GM23338 (cell line): ENCODE measurements at regions not wholly inside any gene's neighbourhood (a gene's known extent, or its start where the extent isn't known, plus 50 kb on each side); places are given as distances from the start of the nearest gene placed in this dataset.
"Not testable (repeated sequence)": the region's sequence is repeated elsewhere in the genome, so short reads cannot be mapped to it uniquely, and the experiment has no call there.

Source experiments
- ATAC-seq: fragments of 200-7000 bp; cut with Tn5 transposase; 3 replicates; pipeline ENCODE4 v1.9.1; 2020
- DNase-seq: peaks from one replicate; pipeline ENCODE4 v3.0.0-alpha.2; 2015; ENCODE audit warnings: low spot score
- H2AFZ ChIP-seq: fragments of 200-600 bp; sonication (generic); 2 replicates; pipeline ENCODE4 v1.8.0; 2016; ENCODE audit warnings: antibody characterized with exemption, mild to moderate bottlenecking, moderate library complexity
- H3F3A ChIP-seq: fragments of 200-600 bp; sonication (generic); replicated peaks from 2 replicates; pipeline ENCODE4 v1.8.0; 2017; ENCODE audit warnings: antibody characterized with exemption, mixed run types, low read depth
- H3K27ac ChIP-seq: fragments of 200-600 bp; sonication (generic); 2 replicates; pipeline ENCODE4 v1.6.1; 2016; ENCODE audit warnings: low read depth
- H3K27me3 ChIP-seq: fragments of 200-600 bp; sonication (generic); 2 replicates; pipeline ENCODE4 v1.8.0; 2016; ENCODE audit warnings: mild to moderate bottlenecking, mixed run types, moderate library complexity; ENCODE audit not compliant: insufficient read depth
- H3K36me3 ChIP-seq: fragments of 200-600 bp; sonication (generic); 2 replicates; pipeline ENCODE4 v1.8.0; 2016; ENCODE audit warnings: mild to moderate bottlenecking; ENCODE audit not compliant: insufficient read depth
- H3K4me1 ChIP-seq: fragments of 200-600 bp; sonication (generic); 2 replicates; pipeline ENCODE4 v1.8.0; 2016; ENCODE audit warnings: mild to moderate bottlenecking, moderate library complexity; ENCODE audit not compliant: insufficient read depth
- H3K4me2 ChIP-seq: fragments of 200-600 bp; sonication (generic); 2 replicates; pipeline ENCODE4 v1.7.1; 2017; ENCODE audit warnings: mixed run types
- H3K4me3 ChIP-seq: fragments of 200-600 bp; sonication (generic); 2 replicates; pipeline ENCODE4 v1.6.1; 2016; ENCODE audit warnings: mixed run types
- H3K79me2 ChIP-seq: fragments of 200-600 bp; sonication (generic); replicated peaks from 2 replicates; pipeline ENCODE4 v1.8.0; 2017; ENCODE audit warnings: mild to moderate bottlenecking; ENCODE audit not compliant: insufficient read depth
- H3K9me2 ChIP-seq: fragments of 200-600 bp; sonication (generic); 2 replicates; pipeline ENCODE4 v1.8.0; 2017; ENCODE audit not compliant: insufficient read depth
- H4K20me1 ChIP-seq: fragments of 200-600 bp; sonication (generic); replicated peaks from 2 replicates; pipeline ENCODE4 v1.8.0; 2017; ENCODE audit warnings: mild to moderate bottlenecking; ENCODE audit not compliant: insufficient read depth
- H3K27ac Mint-ChIP-seq: 2 replicates; pipeline ENCODE4 v1.8.0; 2020; ENCODE audit warnings: inconsistent platforms, mild to moderate bottlenecking, moderate library complexity, mixed read lengths
- H3K27me3 Mint-ChIP-seq: 3 replicates; pipeline ENCODE4 v1.8.0; 2022; ENCODE audit warnings: low read depth, mild to moderate bottlenecking, moderate library complexity, mixed read lengths, inconsistent platforms; ENCODE audit not compliant: insufficient read depth, poor library complexity
- H3K36me3 Mint-ChIP-seq: 3 replicates; pipeline ENCODE4 v1.8.0; 2021; ENCODE audit warnings: low read depth, mild to moderate bottlenecking, inconsistent platforms, moderate library complexity, mixed read lengths
- H3K4me1 Mint-ChIP-seq: 3 replicates; pipeline ENCODE4 v1.8.0; 2020; ENCODE audit warnings: mild to moderate bottlenecking, inconsistent platforms, mixed read lengths
- H3K4me3 Mint-ChIP-seq: 3 replicates; pipeline ENCODE4 v1.8.0; 2021; ENCODE audit warnings: moderate library complexity, mild to moderate bottlenecking, inconsistent platforms, mixed read lengths
- H3K9me3 Mint-ChIP-seq: 3 replicates; pipeline ENCODE4 v1.8.0; 2020; ENCODE audit warnings: moderate library complexity, mild to moderate bottlenecking, inconsistent platforms, mixed read lengths
- TF ChIP-seq, protein P1 (sequence below), 2 experiments: fragments of 200-600 bp in 1 of 2; sonication (generic) in 1 of 2; conservative IDR thresholded peaks; 2 replicates each; pipeline versions ENCODE4 v1.5.1 to v1.6.1; 2016 to 2017; ENCODE audit warnings: antibody characterized with exemption in 2 of 2, low read depth in 2 of 2, mild to moderate bottlenecking in 2 of 2, moderate library complexity in 1 of 2

GRCh38 chr2:89957236-89957635 is 1265.8 kb downstream of the RPIA start:
- TF ChIP-seq, protein P1, sequence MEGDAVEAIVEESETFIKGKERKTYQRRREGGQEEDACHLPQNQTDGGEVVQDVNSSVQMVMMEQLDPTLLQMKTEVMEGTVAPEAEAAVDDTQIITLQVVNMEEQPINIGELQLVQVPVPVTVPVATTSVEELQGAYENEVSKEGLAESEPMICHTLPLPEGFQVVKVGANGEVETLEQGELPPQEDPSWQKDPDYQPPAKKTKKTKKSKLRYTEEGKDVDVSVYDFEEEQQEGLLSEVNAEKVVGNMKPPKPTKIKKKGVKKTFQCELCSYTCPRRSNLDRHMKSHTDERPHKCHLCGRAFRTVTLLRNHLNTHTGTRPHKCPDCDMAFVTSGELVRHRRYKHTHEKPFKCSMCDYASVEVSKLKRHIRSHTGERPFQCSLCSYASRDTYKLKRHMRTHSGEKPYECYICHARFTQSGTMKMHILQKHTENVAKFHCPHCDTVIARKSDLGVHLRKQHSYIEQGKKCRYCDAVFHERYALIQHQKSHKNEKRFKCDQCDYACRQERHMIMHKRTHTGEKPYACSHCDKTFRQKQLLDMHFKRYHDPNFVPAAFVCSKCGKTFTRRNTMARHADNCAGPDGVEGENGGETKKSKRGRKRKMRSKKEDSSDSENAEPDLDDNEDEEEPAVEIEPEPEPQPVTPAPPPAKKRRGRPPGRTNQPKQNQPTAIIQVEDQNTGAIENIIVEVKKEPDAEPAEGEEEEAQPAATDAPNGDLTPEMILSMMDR (conservative IDR thresholded peaks at IDR 0.05; ENCODE audit: low read depth in 2 of 2) = peak; percentile 35 to 40; a peak in 3 of 4 replicates
- H3K4me1 Mint-ChIP-seq, H2AFZ ChIP-seq, H3K4me3 ChIP-seq, H3K4me2 ChIP-seq, ATAC-seq, H3K27ac ChIP-seq, H4K20me1 ChIP-seq, H3K27me3 ChIP-seq, H3K4me3 Mint-ChIP-seq, H3K27ac Mint-ChIP-seq, H3K4me1 ChIP-seq, H3K9me2 ChIP-seq, H3K36me3 Mint-ChIP-seq, H3K36me3 ChIP-seq, H3F3A ChIP-seq, H3K27me3 Mint-ChIP-seq, H3K79me2 ChIP-seq: not testable (repeated sequence)
- H3K9me3 Mint-ChIP-seq = peaks cover 30% of the 10 kb centered on the region
- DNase-seq = peak; percentile 30

DNA sequence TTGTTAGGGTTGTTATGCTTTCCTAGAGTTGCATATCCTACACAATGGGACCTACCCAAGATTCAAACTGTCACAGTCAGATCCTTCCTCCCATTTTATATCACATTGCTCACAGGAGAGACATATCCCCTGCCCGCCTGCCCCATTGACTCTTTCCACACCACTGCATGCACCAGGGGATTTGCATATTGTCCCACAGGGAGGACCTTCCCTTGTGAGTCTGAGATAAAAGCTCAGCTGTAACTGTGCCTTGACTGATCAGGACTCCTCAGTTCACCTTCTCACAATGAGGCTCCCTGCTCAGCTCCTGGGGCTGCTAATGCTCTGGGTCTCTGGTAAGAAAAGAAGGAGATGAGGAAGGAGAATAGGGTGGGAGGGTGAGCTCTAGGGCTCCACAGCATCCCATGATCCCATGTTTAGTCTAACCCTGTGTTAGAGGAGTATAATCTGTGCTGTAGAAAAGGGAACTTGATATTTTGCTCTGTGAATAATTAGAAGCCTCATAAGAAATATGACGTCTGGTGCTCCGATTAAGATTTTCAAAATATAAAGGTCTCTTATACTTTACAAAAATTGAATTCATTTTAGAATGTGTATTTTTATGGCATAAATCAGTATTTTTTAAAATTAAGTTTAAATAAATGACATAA is 1268.4 kb downstream of the RPIA start:
- Mint-ChIP-seq H3K36me3 (peaks cover 11% of the 10 kb centered on the region; the same call in 2 of the 3 replicates), H3K9me3 (peaks cover 27% of the 10 kb centered on the region)
- H2AFZ ChIP-seq, H3K27me3 Mint-ChIP-seq, H3K79me2 ChIP-seq, H3F3A ChIP-seq, H4K20me1 ChIP-seq, H3K9me2 ChIP-seq, H3K4me3 Mint-ChIP-seq, H3K4me2 ChIP-seq, H3K27ac ChIP-seq, H3K4me1 ChIP-seq, H3K4me3 ChIP-seq, H3K36me3 ChIP-seq, H3K27me3 ChIP-seq, ATAC-seq, H3K4me1 Mint-ChIP-seq, DNase-seq, H3K27ac Mint-ChIP-seq: not testable (repeated sequence)

- not testable (repeated sequence) for H4K20me1 ChIP-seq, H3F3A ChIP-seq, H3K4me3 ChIP-seq, H3K27me3 Mint-ChIP-seq, H3K79me2 ChIP-seq, H2AFZ ChIP-seq, H3K27ac Mint-ChIP-seq, H3K4me1 Mint-ChIP-seq, H3K27ac ChIP-seq, ATAC-seq, H3K9me2 ChIP-seq, H3K4me1 ChIP-seq, H3K4me3 Mint-ChIP-seq, H3K36me3 ChIP-seq, H3K4me2 ChIP-seq, DNase-seq, H3K27me3 ChIP-seq
- peaks cover 11% of the 10 kb centered on the region; the same call in 2 of the 3 replicates for H3K36me3 Mint-ChIP-seq
- H3K9me3 Mint-ChIP-seq = peaks cover 31% of the 10 kb centered on the region
Measured at GRCh38 chr2:89960570-89960969, 1269.1 kb downstream of the RPIA start.

GRCh38 chr2:89968567-89968966 is 1277.1 kb downstream of the RPIA start:
- Mint-ChIP-seq H3K9me3 (peaks cover 65% of the 10 kb centered on the region), H3K36me3 (peaks cover 12% of the 10 kb centered on the region; the same call in 2 of the 3 replicates)
- not testable (repeated sequence) for H3K4me3 Mint-ChIP-seq, H2AFZ ChIP-seq, H4K20me1 ChIP-seq, H3K27me3 ChIP-seq, ATAC-seq, H3K27ac ChIP-seq, H3K36me3 ChIP-seq, H3K4me2 ChIP-seq, H3K79me2 ChIP-seq, H3K27me3 Mint-ChIP-seq, H3K27ac Mint-ChIP-seq, DNase-seq, H3K4me1 Mint-ChIP-seq, H3K4me3 ChIP-seq, H3F3A ChIP-seq, H3K9me2 ChIP-seq, H3K4me1 ChIP-seq

- H3K27ac Mint-ChIP-seq, H3K4me1 Mint-ChIP-seq, H3K4me1 ChIP-seq, DNase-seq, H2AFZ ChIP-seq, H3K27me3 Mint-ChIP-seq, H3K4me2 ChIP-seq, H3K4me3 Mint-ChIP-seq, H3K4me3 ChIP-seq, ATAC-seq, H3F3A ChIP-seq, H3K36me3 ChIP-seq, H3K27me3 ChIP-seq, H4K20me1 ChIP-seq, H3K79me2 ChIP-seq, H3K9me2 ChIP-seq, H3K27ac ChIP-seq: not testable (repeated sequence)
- peaks cover 11% of the 10 kb centered on the region; the same call in 2 of the 3 replicates for H3K36me3 Mint-ChIP-seq
- peaks cover 67% of the 10 kb centered on the region for H3K9me3 Mint-ChIP-seq
Measured at GRCh38 chr2:89969190-89969589, 1277.7 kb downstream of the RPIA start.

DNA sequence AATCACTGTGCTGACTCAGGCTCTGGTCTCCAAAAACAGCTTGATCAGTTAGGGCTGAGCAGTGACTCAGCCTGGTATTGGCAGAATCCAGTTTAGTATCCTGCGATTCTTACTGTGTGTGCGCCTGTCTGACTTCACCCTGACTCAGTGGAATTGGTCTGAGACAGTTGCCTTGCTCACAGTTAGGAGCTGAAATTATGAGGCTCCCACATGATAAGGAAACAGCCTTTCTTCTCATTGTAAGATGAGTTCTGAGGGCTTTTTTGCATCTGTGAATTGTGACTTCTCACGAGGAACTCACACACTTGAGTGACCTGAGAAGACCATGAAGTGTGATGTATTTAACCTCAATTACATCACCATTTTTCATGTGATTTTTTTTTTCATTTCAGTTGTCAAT is 1282.4 kb downstream of the RPIA start:
- not testable (repeated sequence) for H3K4me3 ChIP-seq, H3K27me3 ChIP-seq, H3K4me3 Mint-ChIP-seq, H2AFZ ChIP-seq, H3K4me1 ChIP-seq, H3K27me3 Mint-ChIP-seq, H3K4me1 Mint-ChIP-seq, DNase-seq, H3K36me3 Mint-ChIP-seq, H3K27ac Mint-ChIP-seq, H3K27ac ChIP-seq, H4K20me1 ChIP-seq, H3K36me3 ChIP-seq, H3K4me2 ChIP-seq, H3K9me2 ChIP-seq, ATAC-seq, H3K79me2 ChIP-seq, H3F3A ChIP-seq
- peaks cover 59% of the 10 kb centered on the region for H3K9me3 Mint-ChIP-seq
